ENCODE measurements at regions not wholly inside any gene's neighbourhood (a gene's known extent, or its start where the extent isn't known, plus 50 kb on each side); places are given as distances from the start of the nearest gene placed in this dataset.

GRCh38 chr4:83876047-83876446 is 340.1 kb downstream of the GPAT3 start:
- no peaks in the 10 kb centered on the region for H3K27me3 ChIP-seq (ENCODE audit: low read depth)
- no peaks in the 10 kb centered on the region for H3K9me3 ChIP-seq
- no peak overlapping the region for H3K27ac ChIP-seq
- no peaks in the 10 kb centered on the region for H3K4me1 ChIP-seq
- TF ChIP-seq, protein P1, sequence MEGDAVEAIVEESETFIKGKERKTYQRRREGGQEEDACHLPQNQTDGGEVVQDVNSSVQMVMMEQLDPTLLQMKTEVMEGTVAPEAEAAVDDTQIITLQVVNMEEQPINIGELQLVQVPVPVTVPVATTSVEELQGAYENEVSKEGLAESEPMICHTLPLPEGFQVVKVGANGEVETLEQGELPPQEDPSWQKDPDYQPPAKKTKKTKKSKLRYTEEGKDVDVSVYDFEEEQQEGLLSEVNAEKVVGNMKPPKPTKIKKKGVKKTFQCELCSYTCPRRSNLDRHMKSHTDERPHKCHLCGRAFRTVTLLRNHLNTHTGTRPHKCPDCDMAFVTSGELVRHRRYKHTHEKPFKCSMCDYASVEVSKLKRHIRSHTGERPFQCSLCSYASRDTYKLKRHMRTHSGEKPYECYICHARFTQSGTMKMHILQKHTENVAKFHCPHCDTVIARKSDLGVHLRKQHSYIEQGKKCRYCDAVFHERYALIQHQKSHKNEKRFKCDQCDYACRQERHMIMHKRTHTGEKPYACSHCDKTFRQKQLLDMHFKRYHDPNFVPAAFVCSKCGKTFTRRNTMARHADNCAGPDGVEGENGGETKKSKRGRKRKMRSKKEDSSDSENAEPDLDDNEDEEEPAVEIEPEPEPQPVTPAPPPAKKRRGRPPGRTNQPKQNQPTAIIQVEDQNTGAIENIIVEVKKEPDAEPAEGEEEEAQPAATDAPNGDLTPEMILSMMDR (IDR thresholded peaks at IDR 0.05): no peak
- no peaks in the 10 kb centered on the region for H3K36me3 ChIP-seq
- ATAC-seq (no peak), DNase-seq (no peak)
- intact Hi-C loops (cut with DNase I): no loop called here
- H3K4me3 ChIP-seq: no peak overlapping the region

GRCh38 chr4:83875437-83875836 is 339.5 kb downstream of the GPAT3 start:
- H3K27me3 ChIP-seq (ENCODE audit: low read depth): no peaks in the 10 kb centered on the region
- H3K36me3 ChIP-seq: no peaks in the 10 kb centered on the region
- H3K4me3 ChIP-seq: no peak overlapping the region
- no peak overlapping the region for H3K27ac ChIP-seq
- intact Hi-C loops (cut with DNase I): no loop called here
- H3K4me1 ChIP-seq: no peaks in the 10 kb centered on the region
- TF ChIP-seq, protein P1 (IDR thresholded peaks at IDR 0.05): no peak
- H3K9me3 ChIP-seq: no peaks in the 10 kb centered on the region
- ATAC-seq (no peak), DNase-seq (no peak)

DNA sequence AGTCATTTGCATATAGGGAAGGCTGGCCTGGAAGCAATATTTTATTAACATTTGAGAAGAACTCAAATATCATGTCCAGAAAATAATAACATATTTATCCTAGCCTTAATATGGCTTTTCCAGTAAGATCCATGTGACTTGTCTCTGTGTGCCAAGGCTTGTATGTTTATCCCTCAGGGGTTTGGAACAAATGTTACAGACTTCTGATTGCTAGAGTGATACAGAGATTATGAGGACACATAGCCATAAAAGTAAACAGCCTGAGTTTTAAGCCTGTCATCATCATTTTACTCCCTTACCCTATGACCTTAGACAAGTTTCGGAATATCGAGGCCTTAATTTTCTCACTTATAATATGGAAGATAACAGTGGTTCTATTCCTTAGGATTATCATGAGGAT is 338.1 kb downstream of the GPAT3 start:
- no peak overlapping the region for H3K27ac ChIP-seq
- no peaks in the 10 kb centered on the region for H3K4me1 ChIP-seq
- DNase-seq (no peak), ATAC-seq (no peak)
- intact Hi-C loops (cut with DNase I): no loop called here
- no peak overlapping the region for H3K4me3 ChIP-seq
- TF ChIP-seq, protein P1 (IDR thresholded peaks at IDR 0.05): no peak
- no peaks in the 10 kb centered on the region for H3K9me3 ChIP-seq
- no peaks in the 10 kb centered on the region for H3K36me3 ChIP-seq
- H3K27me3 ChIP-seq (ENCODE audit: low read depth): no peaks in the 10 kb centered on the region

DNA sequence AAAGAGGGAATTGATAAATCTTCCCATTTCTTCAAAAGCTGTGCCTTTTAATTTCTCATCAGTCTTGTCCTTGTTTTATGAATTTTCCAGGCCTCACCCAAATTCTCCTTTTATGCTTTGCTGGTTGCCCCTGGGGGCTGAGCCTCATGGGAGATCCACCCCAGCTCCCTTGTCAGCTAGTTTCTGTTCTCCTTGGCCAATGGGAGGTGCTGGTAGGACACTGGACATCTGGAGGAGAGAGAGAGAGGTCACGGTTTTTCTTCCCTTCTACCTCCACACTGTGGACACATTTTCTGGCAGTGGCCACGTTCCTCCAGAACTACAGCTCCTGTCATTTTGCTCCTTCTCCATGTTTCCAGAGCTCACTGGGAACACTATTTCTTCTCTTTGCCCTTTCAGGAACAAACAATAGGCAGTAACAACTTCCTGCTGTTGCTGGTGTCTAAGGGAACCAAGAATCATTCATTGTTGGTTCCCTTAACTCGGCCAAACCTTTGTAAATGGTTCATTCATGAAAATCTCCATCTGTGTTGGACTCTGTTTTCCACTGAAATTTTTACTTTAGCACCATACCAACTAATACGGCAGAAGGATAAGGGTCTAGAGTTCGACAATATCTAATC is 334.5 kb downstream of the GPAT3 start:
- no peak overlapping the region for H3K4me3 ChIP-seq
- ATAC-seq: no peak
- TF ChIP-seq, protein P1 (IDR thresholded peaks at IDR 0.05): no peak
- H3K9me3 ChIP-seq: no peaks in the 10 kb centered on the region
- no peak for DNase-seq
- H3K27me3 ChIP-seq (ENCODE audit: low read depth): no peaks in the 10 kb centered on the region
- H3K4me1 ChIP-seq: no peaks in the 10 kb centered on the region
- H3K36me3 ChIP-seq: no peaks in the 10 kb centered on the region
- intact Hi-C loops (cut with DNase I): no loop called here
- no peak overlapping the region for H3K27ac ChIP-seq

DNA sequence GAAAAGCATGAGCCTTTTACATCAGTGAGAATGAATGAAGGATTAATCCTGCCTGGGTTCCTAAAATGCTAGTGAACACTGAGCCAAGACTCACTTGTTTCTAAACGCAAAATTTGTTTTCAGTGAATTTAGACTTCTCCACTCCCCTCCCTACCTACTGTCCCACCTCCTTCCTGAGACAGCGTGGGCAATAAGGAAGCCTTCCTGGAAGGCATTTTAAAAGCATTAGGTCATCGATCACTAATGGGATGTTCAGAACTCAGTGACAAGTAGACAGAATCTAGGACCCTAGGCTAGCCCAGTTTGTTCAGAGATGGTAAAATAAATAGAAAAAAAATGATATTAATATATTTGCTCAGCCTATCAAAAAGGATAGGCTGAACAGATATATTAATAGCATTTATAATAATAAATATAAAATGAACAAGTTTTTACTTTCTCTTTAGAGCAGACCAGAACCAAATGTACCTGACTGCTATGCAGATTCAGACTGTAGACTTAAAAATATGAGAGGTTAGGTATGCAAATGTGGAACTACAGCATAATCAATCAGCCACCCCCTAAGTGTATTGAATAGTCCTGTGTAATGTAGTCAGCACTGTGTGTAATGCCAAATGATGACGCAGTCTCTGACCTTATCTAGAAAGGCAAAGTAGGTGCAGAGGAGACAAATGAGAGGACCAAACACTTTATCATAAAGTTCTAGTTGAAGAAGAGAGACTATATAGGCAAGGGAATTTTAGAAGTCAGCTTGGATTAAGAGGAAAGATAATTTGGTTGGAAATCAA is 331.1 kb downstream of the GPAT3 start:
- no peaks in the 10 kb centered on the region for H3K36me3 ChIP-seq
- intact Hi-C loops (cut with DNase I): no loop called here
- no peak overlapping the region for H3K27ac ChIP-seq
- ATAC-seq (no peak), DNase-seq (no peak)
- TF ChIP-seq, protein P1 (IDR thresholded peaks at IDR 0.05): no peak
- H3K27me3 ChIP-seq (ENCODE audit: low read depth): no peaks in the 10 kb centered on the region
- no peak overlapping the region for H3K4me3 ChIP-seq
- no peaks in the 10 kb centered on the region for H3K4me1 ChIP-seq
- H3K9me3 ChIP-seq: no peaks in the 10 kb centered on the region
